ENCODE measurements at regions not wholly inside any gene's neighbourhood (a gene's known extent, or its start where the extent isn't known, plus 50 kb on each side); places are given as distances from the start of the nearest gene placed in this dataset. TPM values are rescaled to one million over a fixed set of nuclear protein-coding genes. Genes with fewer than 3 reads are reported as not detected.

DNA sequence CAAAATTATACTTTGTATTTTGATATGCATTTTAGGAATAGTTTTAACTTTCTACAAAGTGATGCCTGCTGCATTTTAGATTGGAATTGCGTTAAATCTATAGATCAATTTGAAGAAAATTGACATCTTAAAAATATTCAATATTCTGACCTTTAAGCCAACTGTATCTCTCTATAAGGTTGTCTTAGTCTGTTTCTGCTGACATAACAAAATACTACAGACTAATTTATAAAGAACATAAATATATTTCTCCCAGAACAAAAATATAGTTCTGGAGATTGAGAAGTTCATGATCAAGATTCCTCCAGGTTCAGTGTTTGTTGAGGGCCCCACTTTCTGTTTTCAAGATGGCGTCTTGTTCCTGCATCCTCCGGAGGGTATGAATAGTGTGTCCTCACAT is 73.6 kb upstream of the NEGR1 start:
- Histone ChIP-seq H3K36me3 (replicated peaks in 1 of 2; ENCODE audit: control insufficient read depth in 2 of 2, insufficient read depth in 2 of 2, low read length in 2 of 2) (no peaks in the 10 kb centered on the region), H2BK12ac (ENCODE audit: low read length) (no peak overlapping the region), H3K9me3 (replicated peaks in 1 of 2; ENCODE audit: control insufficient read depth in 2 of 2, insufficient read depth in 1 of 2, low read depth in 1 of 2, low read length in 2 of 2) (no peaks in the 10 kb centered on the region), H3K4me1 (ENCODE audit: control insufficient read depth in 2 of 2, insufficient read depth in 1 of 2, low read depth in 1 of 2, low read length in 2 of 2) (no peaks in the 10 kb centered on the region), H3K27ac (replicated peaks; ENCODE audit: low read length) (no peak overlapping the region), H2AFZ (ENCODE audit: low read length) (no peak overlapping the region), H4K91ac (ENCODE audit: low read depth, low read length, poor library complexity) (no peak overlapping the region), H3K23ac (ENCODE audit: low read depth, low read length, poor library complexity) (no peak overlapping the region), H3K9ac (ENCODE audit: low read depth, low read length, poor library complexity) (no peak overlapping the region), H2BK120ac (ENCODE audit: low read depth, low read length) (no peak overlapping the region), H3K14ac (ENCODE audit: low read length) (no peak overlapping the region), H2BK5ac (ENCODE audit: low read length) (no peak overlapping the region), H3K4me2 (ENCODE audit: insufficient read depth, low read length, poor library complexity, severe bottlenecking) (no peak overlapping the region), H3K4me3 (ENCODE audit: low read length in 2 of 2) (no peak overlapping the region), H4K8ac (ENCODE audit: low read depth, low read length) (no peak overlapping the region), H3K18ac (ENCODE audit: low read length) (no peak overlapping the region), H3K4ac (ENCODE audit: low read length) (no peak overlapping the region), H3K79me1 (ENCODE audit: low read depth, low read length) (no peaks in the 10 kb centered on the region), H2AK5ac (ENCODE audit: low read depth, low read length) (no peak overlapping the region), H3K27me3 (ENCODE audit: control insufficient read depth in 3 of 3, insufficient read depth in 3 of 3, low read depth in 1 of 3, low read length in 3 of 3) (no peaks in the 10 kb centered on the region), H2BK15ac (ENCODE audit: low read length) (no peak overlapping the region)
- no peak for DNase-seq (ENCODE audit: low spot score)
- WGBS, 2 donors (ENCODE audit: extremely low coverage in 2 of 2, insufficient read length in 2 of 2, insufficient replicate concordance in 1 of 2): no CpG with 5 or more reads among the region's 3 CpGs

DNA sequence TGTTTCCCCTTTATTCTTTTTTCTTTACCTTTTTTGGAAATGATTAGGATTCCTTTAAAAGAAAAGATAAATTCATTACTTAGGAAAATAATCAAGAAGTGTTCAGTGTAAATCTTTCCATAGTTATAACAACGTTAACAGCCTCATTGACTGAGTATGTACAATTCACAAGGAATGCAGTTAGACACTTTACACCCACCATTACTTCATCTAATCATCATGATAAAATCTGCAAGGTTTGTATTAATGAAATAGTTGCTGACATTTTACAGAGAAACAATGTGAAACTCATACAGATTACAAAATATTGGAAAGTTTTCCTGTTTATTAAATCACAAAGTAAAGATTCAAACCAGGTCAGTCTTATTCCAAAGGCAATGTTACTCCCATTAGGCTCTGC is 59.3 kb upstream of the NEGR1 start:
- Histone ChIP-seq H4K91ac (ENCODE audit: low read depth, low read length, poor library complexity) (no peak overlapping the region), H3K23ac (ENCODE audit: low read depth, low read length, poor library complexity) (no peak overlapping the region), H3K4me1 (ENCODE audit: control insufficient read depth in 2 of 2, insufficient read depth in 1 of 2, low read depth in 1 of 2, low read length in 2 of 2) (no peaks in the 10 kb centered on the region)

DNA sequence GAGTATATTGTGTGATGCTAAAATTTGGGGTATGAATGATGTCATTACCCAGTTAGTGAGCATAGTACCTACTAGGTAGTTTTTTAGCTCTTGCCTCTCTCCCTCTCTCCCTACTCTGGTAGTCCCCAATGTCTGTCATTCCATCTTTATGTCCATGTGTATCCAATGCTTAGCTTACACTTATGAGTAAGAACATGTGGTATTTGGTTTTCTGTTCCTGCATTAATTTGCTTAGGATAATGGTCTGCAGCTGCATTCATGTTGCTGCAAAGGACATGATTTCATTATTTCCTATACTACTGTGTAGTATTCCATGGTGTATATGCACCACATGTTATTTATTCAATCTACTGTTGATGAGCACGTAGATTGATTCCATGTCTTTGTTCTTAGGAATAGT is 54.4 kb upstream of the NEGR1 start:
- H2BK5ac ChIP-seq (ENCODE audit: low read length): no peak overlapping the region
- no peak overlapping the region for H3K9ac ChIP-seq (ENCODE audit: low read depth, low read length, poor library complexity)
- H3K36me3 ChIP-seq (replicated peaks in 1 of 2; ENCODE audit: control insufficient read depth in 2 of 2, insufficient read depth in 2 of 2, low read length in 2 of 2): no peaks in the 10 kb centered on the region
- no peak overlapping the region for H2BK12ac ChIP-seq (ENCODE audit: low read length)
- no peak overlapping the region for H2AFZ ChIP-seq (ENCODE audit: low read length)
- no peak overlapping the region for H3K23ac ChIP-seq (ENCODE audit: low read depth, low read length, poor library complexity)
- no peaks in the 10 kb centered on the region for H3K9me3 ChIP-seq (replicated peaks in 1 of 2; ENCODE audit: control insufficient read depth in 2 of 2, insufficient read depth in 1 of 2, low read depth in 1 of 2, low read length in 2 of 2)
- H3K27me3 ChIP-seq (ENCODE audit: control insufficient read depth in 3 of 3, insufficient read depth in 3 of 3, low read depth in 1 of 3, low read length in 3 of 3): no peaks in the 10 kb centered on the region
- no CpG with 5 or more reads among the region's 1 CpG for WGBS, 2 donors (ENCODE audit: extremely low coverage in 2 of 2, insufficient read length in 2 of 2, insufficient replicate concordance in 1 of 2)
- H3K79me1 ChIP-seq (ENCODE audit: low read depth, low read length): no peaks in the 10 kb centered on the region
- no peaks in the 10 kb centered on the region for H3K4me1 ChIP-seq (ENCODE audit: control insufficient read depth in 2 of 2, insufficient read depth in 1 of 2, low read depth in 1 of 2, low read length in 2 of 2)
- no peak overlapping the region for H3K14ac ChIP-seq (ENCODE audit: low read length)
- H4K91ac ChIP-seq (ENCODE audit: low read depth, low read length, poor library complexity): no peak overlapping the region
- no peak overlapping the region for H4K8ac ChIP-seq (ENCODE audit: low read depth, low read length)
- H2BK120ac ChIP-seq (ENCODE audit: low read depth, low read length): no peak overlapping the region
- no peak overlapping the region for H3K18ac ChIP-seq (ENCODE audit: low read length)
- H3K27ac ChIP-seq (replicated peaks; ENCODE audit: low read length): no peak overlapping the region
- no peak for DNase-seq (ENCODE audit: low spot score)
- H3K4ac ChIP-seq (ENCODE audit: low read length): no peak overlapping the region
- H2AK5ac ChIP-seq (ENCODE audit: low read depth, low read length): no peak overlapping the region
- H3K4me3 ChIP-seq (ENCODE audit: low read length in 2 of 2): no peak overlapping the region
- no peak overlapping the region for H2BK15ac ChIP-seq (ENCODE audit: low read length)
- no peak overlapping the region for H3K4me2 ChIP-seq (ENCODE audit: insufficient read depth, low read length, poor library complexity, severe bottlenecking)

More for the DNA sequence above, 59.3 kb upstream of the NEGR1 start:
- H3K4me2 ChIP-seq (ENCODE audit: insufficient read depth, low read length, poor library complexity, severe bottlenecking): no peak overlapping the region
- no peak overlapping the region for H2BK15ac ChIP-seq (ENCODE audit: low read length)
- no peak overlapping the region for H3K27ac ChIP-seq (replicated peaks; ENCODE audit: low read length)
- H3K4ac ChIP-seq (ENCODE audit: low read length): no peak overlapping the region
- no CpG with 5 or more reads among the region's 1 CpG for WGBS, 2 donors (ENCODE audit: extremely low coverage in 2 of 2, insufficient read length in 2 of 2, insufficient replicate concordance in 1 of 2)
- no peak overlapping the region for H2BK12ac ChIP-seq (ENCODE audit: low read length)
- H3K18ac ChIP-seq (ENCODE audit: low read length): no peak overlapping the region
- H3K79me1 ChIP-seq (ENCODE audit: low read depth, low read length): no peaks in the 10 kb centered on the region
- H3K4me3 ChIP-seq (ENCODE audit: low read length in 2 of 2): no peak overlapping the region
- no peak overlapping the region for H2BK5ac ChIP-seq (ENCODE audit: low read length)
- H3K14ac ChIP-seq (ENCODE audit: low read length): no peak overlapping the region
- H2AFZ ChIP-seq (ENCODE audit: low read length): no peak overlapping the region
- H2BK120ac ChIP-seq (ENCODE audit: low read depth, low read length): no peak overlapping the region
- no peak overlapping the region for H4K8ac ChIP-seq (ENCODE audit: low read depth, low read length)
- H3K27me3 ChIP-seq (ENCODE audit: control insufficient read depth in 3 of 3, insufficient read depth in 3 of 3, low read depth in 1 of 3, low read length in 3 of 3): no peaks in the 10 kb centered on the region
- H3K36me3 ChIP-seq (replicated peaks in 1 of 2; ENCODE audit: control insufficient read depth in 2 of 2, insufficient read depth in 2 of 2, low read length in 2 of 2): no peaks in the 10 kb centered on the region
- DNase-seq (ENCODE audit: low spot score): no peak
- H2AK5ac ChIP-seq (ENCODE audit: low read depth, low read length): no peak overlapping the region
- no peaks in the 10 kb centered on the region for H3K9me3 ChIP-seq (replicated peaks in 1 of 2; ENCODE audit: control insufficient read depth in 2 of 2, insufficient read depth in 1 of 2, low read depth in 1 of 2, low read length in 2 of 2)
- H3K9ac ChIP-seq (ENCODE audit: low read depth, low read length, poor library complexity): no peak overlapping the region

Small RNA genes in the stretch of these regions (small RNA-seq; reads per million reads assigned to genes)
- gene RN7SKP19 (ENCODE audit: insufficient read depth): not detected
- not detected for gene RNA5SP50 (ENCODE audit: insufficient read depth)
- gene RNU4ATAC8P (ENCODE audit: insufficient read depth): not detected
- gene RNU6-1246P (ENCODE audit: insufficient read depth): not detected
